Erythroblast (primary cell): ENCODE measurements at regions not wholly inside any gene's neighbourhood (a gene's known extent, or its start where the extent isn't known, plus 50 kb on each side); places are given as distances from the start of the nearest gene placed in this dataset.

Source experiments
- GATA1 ChIP-seq: IDR thresholded peaks from 2 replicates; pipeline ENCODE4 v1.6.1; 2011; ENCODE audit warnings: low read depth, mild to moderate bottlenecking, control low read depth, low read length, moderate library complexity
- POLR2A ChIP-seq: IDR thresholded peaks from 2 replicates; pipeline ENCODE4 v1.6.1; 2011; ENCODE audit warnings: mild to moderate bottlenecking, low read length

GRCh38 chr22:48488149-48488551 is 1339.5 kb downstream of the BRD1 start:
- TF ChIP-seq POLR2A (no peak), GATA1 (no peak)
